Right hindlimb (tissue), 1 donor: ENCODE measurements at regions not wholly inside any gene's neighbourhood (a gene's known extent, or its start where the extent isn't known, plus 50 kb on each side); places are given as distances from the start of the nearest gene placed in this dataset.
A peak's percentile ranks its signal among the peaks of the same experiment; 100 is the strongest.
"Not testable (repeated sequence)": the region's sequence is repeated elsewhere in the genome, so short reads cannot be mapped to it uniquely, and the experiment has no call there.

ENCODE experiments used
- DNase-seq: peaks from one replicate; pipeline ENCODE4 v3.0.0-alpha.2; 2018

GRCh38 chr2:62325398-62325797, 129.5 kb downstream of the B3GNT2 start:
- no peak for DNase-seq

DNA sequence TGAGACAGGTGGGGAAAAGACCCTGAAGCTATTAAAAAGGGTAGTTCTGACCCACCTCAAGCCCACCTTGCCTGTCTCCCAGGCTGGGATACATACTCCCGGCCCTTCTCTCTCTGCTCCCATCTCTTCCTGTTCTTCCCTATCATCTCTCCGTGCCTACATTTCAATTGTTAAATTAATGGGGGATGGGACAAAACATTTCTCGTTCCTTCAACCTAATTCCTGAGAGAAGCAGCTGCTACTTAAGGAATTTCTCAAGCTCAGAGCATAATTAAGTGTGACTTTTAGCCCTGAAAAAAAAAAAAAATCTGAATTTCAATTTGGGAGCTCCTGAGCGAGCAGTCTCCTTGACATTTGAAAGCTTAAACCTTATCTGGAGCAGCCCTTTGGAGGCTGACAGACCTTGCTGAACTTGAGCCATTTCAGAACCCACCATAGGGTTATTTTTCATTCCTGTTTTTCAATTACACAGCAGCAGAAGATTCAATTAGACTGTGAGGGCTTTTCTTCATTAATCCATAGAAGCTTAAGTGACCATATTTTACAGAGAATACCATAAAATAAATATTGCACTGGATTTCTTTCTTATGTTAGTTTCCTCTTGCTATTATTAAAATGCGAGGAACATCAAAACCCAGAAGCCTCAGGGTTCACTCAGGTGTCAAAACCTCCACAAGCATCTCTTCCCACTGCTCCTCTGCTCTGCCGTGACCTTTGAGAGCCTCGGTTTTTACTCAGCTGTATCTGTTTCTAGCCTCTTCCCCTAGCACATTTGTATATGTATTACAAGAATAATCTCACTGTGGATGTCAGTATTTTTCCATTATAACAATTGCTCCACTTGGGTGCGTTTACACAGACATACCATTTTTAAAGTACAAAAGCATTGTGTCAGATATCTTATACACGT, 125.7 kb downstream of the B3GNT2 start:
- no peak for DNase-seq

GRCh38 chr2:62320657-62321357, 124.9 kb downstream of the B3GNT2 start:
- no peak for DNase-seq

DNA sequence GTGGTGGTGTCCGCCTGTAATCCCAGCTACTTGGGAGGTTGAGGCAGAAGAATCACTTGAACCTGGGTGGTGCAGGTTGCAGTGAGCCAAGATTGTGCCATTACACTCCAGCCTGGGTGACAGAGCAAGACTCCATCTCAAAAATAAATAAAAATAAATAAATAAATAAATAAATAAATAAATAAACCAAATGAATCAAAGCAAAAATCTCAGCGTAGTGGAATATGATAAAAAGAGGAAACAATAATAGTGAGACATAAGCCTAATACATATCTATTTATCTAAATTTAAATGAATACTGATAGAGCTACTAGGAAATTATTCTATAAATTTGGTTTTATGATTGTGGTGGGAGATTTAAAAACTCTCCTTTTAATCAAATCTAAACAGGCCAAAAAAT, 124.2 kb downstream of the B3GNT2 start:
- DNase-seq, result not testable (repeated sequence)

- no peak for DNase-seq
Measured at GRCh38 chr2:62319070-62319469, 123.2 kb downstream of the B3GNT2 start.

DNA sequence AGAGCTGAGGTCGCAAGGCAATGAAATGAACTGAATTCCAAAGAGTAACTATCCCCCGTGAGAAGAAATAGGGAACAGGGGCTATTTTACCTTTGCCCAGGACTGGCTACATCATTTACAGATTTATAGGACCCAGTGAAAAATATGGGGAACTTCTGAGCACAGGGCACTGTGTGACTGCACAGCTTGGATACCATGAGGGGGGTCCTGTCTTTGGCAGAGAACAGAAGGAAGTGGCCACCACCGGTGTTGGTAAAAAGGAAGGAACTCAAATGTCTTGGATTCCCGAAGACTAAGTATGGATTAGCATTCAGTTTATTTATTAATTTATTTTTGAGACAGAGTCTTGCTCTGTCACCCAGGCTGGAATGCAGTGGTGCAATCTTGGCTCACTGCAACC, 119.6 kb downstream of the B3GNT2 start:
- DNase-seq, result no peak

- no peak for DNase-seq
Measured at GRCh38 chr2:62314291-62314690, 118.4 kb downstream of the B3GNT2 start.

GRCh38 chr2:62313449-62314227, 117.7 kb downstream of the B3GNT2 start:
- DNase-seq, result no peak

GRCh38 chr2:62309465-62310091, 113.7 kb downstream of the B3GNT2 start:
- no peak for DNase-seq

DNA sequence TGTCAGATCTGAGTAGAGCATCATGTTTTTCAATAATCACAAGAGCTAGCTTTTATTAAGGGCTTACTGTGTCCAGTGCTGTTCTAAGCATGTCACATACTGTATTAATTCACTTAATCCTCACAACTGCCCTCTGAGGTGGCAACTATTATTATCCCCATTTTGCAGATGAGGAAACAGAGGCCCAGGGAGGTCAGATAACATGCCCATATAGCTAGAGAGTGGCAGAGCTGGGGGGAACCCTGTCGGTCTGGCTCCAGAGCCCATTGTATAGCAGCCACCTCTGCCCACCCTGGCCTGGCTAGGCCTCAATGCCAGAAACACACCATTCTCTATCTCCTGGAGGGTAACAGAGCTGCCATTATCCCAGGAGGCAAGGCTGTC, 113.2 kb downstream of the B3GNT2 start:
- DNase-seq, result no peak

DNA sequence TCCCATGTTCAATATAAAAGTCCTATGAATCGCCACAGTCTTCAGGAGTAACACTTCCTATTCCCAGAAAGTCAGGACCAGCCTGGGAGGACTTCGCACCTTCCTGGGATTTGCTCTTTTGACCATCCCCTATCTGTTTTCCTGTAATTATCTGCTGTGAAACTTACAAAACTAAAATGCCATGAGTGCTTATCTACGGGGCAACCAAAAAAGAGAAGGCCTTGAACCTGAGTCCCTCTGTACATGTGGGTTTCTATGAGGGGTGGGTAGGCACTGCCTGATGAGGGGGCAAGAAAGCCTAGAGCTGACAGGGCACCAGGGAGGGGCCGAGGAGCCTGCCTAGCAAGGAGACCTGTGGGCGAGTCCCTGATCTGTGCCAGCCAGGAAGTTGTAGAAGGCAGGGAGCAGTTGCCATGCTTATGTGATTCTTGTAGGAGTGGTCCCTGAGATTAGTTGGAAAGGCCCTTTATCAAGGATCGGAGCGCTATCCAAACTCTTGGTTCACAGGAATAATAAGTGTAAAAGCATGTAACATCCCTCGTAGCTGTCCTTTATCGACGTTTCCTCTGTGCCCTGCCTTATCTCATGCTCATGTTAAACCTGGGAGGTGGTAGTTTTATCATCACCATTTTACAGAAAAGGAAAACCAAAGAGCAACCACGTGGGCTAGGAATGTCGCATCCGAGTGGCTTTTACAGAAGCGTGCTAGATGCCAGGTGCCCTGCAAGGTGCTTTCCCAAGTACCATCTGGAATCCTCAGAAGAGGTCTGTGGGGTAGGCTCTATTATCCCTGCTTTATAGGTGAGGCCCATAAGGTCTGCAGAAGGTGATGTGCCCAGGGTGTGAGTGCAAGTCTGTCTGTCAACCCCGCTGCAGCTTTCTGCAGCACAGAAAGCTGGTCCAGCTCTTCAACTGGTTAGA, 111.8 kb downstream of the B3GNT2 start:
- DNase-seq, result no peak

DNA sequence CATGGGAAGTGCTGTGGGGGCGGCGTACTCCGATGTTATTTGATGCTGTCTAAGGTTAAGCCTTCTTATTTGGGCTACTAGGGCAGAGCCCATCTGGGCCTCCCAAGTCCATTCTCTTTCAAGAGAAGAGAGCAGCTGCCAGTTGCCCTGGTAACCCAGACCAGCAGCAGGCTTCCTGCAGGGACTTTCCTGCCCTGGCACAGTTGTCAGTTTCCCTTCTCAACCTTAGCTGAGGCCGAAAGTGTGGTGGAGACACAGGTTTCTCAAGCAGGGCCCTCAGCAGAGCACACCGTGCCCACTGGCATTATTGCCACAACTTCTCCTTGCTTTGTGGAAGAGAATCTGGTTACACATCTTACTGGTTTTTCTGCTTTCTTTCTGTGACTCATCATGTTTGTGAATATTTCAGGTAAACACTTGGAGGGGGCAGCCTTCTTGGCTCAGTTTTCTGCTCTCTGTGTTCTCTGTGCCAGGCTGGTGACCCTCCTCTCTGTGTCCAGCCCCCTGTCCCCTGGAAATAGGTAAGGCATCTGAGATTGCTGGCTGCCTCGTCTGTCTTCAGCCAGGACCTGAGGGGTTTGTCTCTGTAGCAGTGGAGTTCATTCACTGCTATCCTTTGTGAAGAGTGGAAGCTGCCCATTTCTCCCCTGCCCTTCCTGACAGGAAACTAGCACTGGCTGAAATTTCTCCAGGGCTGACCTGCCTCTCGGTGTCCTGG, 111.0 kb downstream of the B3GNT2 start:
- no peak for DNase-seq

DNA sequence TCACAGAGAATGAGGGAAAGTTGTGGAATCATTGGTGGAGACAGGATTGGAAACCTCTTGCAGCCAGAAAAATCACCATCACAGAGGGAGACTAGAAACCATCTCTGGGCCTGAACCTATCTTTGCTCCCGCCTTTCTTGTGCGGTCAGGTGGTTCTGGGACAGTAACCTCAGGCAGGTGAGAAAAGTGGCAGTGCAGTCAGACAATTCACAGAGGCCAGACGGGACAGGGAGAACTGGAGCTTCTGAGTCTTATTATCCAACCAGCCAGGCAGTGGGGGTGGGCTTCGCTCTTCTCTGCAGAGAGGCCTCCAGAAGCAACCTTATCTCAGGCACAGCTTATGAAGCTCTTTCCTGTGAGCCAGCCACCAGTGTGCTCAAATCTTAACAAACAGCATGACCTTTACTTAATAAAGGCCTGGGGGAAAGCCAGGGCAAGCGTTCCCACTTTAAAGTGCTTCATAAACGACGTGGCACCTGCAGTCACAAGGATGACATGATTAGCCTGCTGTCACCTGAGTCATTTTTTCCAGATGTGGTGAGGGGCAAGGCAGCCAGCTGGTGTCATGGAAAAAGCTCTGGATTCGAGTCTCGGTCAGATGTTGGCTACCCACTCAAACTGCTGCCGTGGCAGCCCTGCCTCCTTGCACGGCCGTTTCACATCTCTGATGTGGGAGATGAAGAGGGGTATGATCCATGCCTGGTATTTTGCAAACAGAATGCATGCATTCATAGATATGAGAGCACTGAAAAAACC, 109.7 kb downstream of the B3GNT2 start:
- no peak for DNase-seq

DNA sequence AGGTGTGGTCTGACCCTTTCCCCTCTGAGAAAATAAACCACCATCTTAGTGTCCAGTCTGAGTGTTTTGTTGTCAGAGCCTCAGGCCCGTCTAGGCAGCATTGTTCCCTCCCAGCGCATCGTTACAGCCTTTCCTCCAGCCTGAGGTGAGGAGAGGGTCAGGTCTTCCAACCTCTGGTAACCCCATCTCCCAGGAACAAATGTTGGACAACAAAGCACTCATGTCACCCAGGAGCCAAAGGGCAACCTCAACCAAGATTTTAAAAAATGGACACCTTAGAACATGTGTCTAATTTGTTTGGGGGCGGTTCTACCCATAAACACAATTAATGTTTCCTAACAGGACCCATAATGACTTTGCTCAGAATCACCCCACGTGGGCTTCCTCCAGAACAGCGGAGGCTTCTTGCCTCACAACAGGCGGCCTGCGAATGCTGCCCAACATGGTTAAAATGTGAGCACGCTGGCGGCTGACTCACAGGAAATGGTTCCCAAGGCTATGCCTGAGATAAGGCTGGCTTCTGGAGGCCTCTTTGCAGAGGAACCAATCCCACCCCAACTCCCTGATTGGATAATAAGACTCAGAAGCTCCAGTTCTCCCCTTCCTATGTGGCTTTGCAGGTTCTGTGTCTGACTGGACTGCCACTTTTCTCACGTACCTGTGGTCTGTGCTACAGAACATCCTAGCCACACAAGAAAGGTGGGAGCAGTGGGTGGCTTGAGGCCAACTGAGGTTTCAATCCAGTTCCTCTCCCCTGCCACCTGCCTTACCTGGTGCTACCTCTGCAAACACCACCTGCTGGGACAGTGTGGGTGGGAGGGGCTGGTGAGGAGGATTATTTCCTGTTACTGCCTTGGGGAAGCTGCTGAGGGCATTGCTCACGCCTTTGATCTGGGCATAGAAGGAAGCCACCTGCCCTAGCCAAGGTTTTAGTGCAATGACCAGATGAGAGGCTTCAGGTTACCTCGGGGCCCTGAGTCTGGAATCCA, 108.8 kb downstream of the B3GNT2 start:
- DNase-seq, result peak; percentile 33

GRCh38 chr2:62303788-62304187, 107.9 kb downstream of the B3GNT2 start:
- no peak for DNase-seq

DNA sequence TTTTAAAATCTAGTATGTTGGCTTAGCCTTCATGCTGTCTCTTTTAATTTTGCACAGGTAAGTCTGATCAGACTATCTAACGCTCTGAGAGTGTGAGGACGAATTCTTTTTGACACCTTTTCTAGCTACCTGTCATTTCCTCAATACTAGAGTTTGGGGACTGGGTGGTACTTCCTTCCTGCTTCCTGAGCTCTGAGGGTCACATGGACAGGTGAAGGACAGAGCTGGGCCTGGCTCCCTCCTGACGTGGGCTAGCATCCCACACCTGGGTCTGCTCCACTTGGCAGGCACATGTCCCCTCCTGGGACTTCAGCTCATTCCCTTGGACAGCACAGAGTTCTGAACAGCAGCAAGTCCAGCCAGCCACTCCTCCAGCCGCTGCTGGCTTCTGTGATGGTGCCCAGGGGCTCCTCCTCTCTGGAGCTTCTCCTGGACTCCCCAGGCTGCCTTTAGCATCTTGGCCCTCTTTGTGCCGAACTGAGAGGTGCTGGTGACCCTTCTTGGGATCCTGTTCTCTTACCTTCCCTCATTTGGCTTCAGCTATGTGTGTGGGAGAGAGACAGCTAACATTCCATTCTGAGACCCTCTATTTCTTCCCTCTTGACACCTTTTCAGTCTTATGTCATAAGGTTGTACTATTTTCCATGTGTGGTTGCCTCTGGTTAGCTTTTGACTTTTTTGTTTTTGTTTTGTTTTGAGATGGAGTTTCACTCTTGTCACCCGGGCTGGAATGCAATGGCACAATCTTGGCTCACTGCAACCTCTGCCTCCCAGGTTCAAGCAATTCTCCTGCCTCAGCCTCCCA, 106.9 kb downstream of the B3GNT2 start:
- no peak for DNase-seq

DNA sequence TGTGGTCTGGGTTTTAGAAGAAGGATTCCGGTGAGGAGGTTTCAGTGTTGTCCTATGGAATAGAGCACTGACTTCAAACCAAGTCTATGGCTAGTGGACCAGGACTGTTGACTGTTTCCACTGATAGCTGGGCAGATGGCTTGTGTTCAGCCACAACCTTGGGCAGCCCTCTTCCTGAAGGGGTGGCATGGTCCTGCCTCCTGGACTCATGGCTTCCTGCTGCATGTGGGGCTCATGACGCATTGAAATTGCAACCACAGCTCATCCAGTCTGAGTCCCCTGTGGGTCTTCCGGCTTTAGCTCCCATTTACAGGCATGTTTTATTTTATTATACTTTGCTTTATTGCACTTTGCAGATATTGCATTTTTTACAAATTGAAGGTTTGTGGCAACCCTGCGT, 105.0 kb downstream of the B3GNT2 start:
- no peak for DNase-seq

DNA sequence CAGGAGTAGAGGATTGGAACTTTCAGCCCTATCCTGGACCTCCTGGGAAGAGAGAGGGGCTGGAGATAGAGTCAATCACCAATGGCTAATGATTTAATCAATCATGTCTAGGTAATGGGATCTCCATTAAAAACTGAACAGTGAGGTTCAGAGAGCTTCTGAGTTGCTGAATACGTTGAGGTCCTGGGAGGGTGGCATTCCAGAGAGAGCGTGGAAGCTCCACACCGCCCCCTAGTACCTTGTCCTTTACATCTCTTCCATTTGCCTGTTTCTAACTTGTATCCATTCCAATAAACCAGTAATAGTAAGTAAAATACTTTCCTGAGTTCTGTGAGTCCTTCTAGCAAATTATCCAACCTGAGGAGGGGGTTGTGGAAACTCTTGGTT, 101.7 kb downstream of the B3GNT2 start:
- no peak for DNase-seq
